Chondrocyte (in vitro differentiated cells): ENCODE measurements at regions not wholly inside any gene's neighbourhood (a gene's known extent, or its start where the extent isn't known, plus 50 kb on each side); places are given as distances from the start of the nearest gene placed in this dataset.

Experiments
- DNase-seq: peaks from one replicate; pipeline ENCODE4 v3.0.0; 2021; ENCODE audit warnings: mixed read lengths, low spot score
- H3K27ac Mint-ChIP-seq: one replicate; pipeline ENCODE4 v1.8.0; 2021; ENCODE audit warnings: mild to moderate bottlenecking, moderate library complexity, mixed read lengths; ENCODE audit not compliant: unreplicated experiment
- H3K27me3 Mint-ChIP-seq: 2 replicates; pipeline ENCODE4 v1.8.0; 2021; ENCODE audit warnings: low read depth, mixed read lengths
- H3K36me3 Mint-ChIP-seq: 2 replicates; pipeline ENCODE4 v1.8.0; 2021; ENCODE audit warnings: low read depth, mixed read lengths
- H3K4me1 Mint-ChIP-seq: 2 replicates; pipeline ENCODE4 v1.8.0; 2021; ENCODE audit warnings: low read depth, mild to moderate bottlenecking, mixed read lengths
- H3K4me3 Mint-ChIP-seq: one replicate; pipeline ENCODE4 v1.8.0; 2021; ENCODE audit warnings: mild to moderate bottlenecking, moderate library complexity, mixed read lengths; ENCODE audit not compliant: unreplicated experiment
- H3K9me3 Mint-ChIP-seq: 2 replicates; pipeline ENCODE4 v1.8.0; 2021; ENCODE audit warnings: low read depth, mixed read lengths
- CTCF ChIP-seq: fragments of 200-600 bp; sonication (generic); IDR thresholded peaks from 2 replicates; pipeline ENCODE4 v1.5.0; 2021; ENCODE audit warnings: antibody characterized with exemption, mild to moderate bottlenecking, moderate library complexity

DNA sequence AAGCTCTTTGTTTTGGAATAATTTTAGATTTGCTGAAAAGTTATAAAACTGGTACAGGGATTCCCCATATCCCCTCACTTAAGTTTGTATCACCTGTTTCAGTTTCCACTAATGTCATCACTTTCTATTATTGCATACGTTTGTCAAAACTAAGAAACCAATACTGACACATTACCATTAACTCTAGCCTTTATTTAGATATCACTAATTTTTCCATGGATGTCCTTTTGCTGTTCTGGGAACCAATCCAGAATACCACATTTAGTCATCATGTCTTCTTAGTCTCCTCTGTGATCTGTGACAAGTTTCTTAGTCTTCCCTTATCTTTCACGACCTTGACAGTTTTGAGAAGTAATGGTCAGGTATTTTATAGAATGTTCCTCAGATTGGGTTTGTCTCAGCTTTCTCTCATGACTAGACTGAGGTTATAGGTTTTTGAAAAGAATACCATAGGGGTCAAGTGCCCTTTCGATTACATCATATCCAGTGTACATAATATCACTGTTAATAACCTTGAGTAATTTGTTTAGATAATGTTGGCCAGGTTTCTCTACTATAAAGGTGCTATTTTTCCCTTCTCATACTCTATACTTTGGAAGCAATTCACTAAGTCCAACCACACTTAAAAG is 51.9 kb upstream of the NMUR2 start:
- no peaks in the 10 kb centered on the region for H3K4me1 Mint-ChIP-seq
- no peak overlapping the region for H3K27ac Mint-ChIP-seq
- H3K27me3 Mint-ChIP-seq, result peaks cover 5% of the 10 kb centered on the region
- no peaks in the 10 kb centered on the region for H3K9me3 Mint-ChIP-seq
- DNase-seq, result no peak
- no peak overlapping the region for H3K4me3 Mint-ChIP-seq
- no peaks in the 10 kb centered on the region for H3K36me3 Mint-ChIP-seq
- no peak for TF ChIP-seq CTCF

GRCh38 chr5:152462021-152462721 is 57.1 kb upstream of the NMUR2 start:
- no peak overlapping the region for H3K4me3 Mint-ChIP-seq
- H3K36me3 Mint-ChIP-seq, result no peaks in the 10 kb centered on the region
- no peaks in the 10 kb centered on the region for H3K4me1 Mint-ChIP-seq
- no peak overlapping the region for H3K27ac Mint-ChIP-seq
- TF ChIP-seq CTCF, result no peak
- H3K27me3 Mint-ChIP-seq, result peaks cover 14% of the 10 kb centered on the region
- no peak for DNase-seq
- H3K9me3 Mint-ChIP-seq, result no peaks in the 10 kb centered on the region

- no peak overlapping the region for H3K27ac Mint-ChIP-seq
- no peaks in the 10 kb centered on the region for H3K36me3 Mint-ChIP-seq
- no peaks in the 10 kb centered on the region for H3K9me3 Mint-ChIP-seq
- TF ChIP-seq CTCF, result no peak
- no peaks in the 10 kb centered on the region for H3K4me1 Mint-ChIP-seq
- no peak for DNase-seq
- peaks cover 11% of the 10 kb centered on the region for H3K27me3 Mint-ChIP-seq
- no peak overlapping the region for H3K4me3 Mint-ChIP-seq
Observed at GRCh38 chr5:152464048-152464447, 59.0 kb upstream of the NMUR2 start.

GRCh38 chr5:152465140-152465539 is 60.1 kb upstream of the NMUR2 start:
- Mint-ChIP-seq H3K27ac (no peak overlapping the region), H3K36me3 (no peaks in the 10 kb centered on the region), H3K27me3 (peaks cover 17% of the 10 kb centered on the region), H3K9me3 (no peaks in the 10 kb centered on the region), H3K4me3 (no peak overlapping the region), H3K4me1 (no peaks in the 10 kb centered on the region)
- no peak for TF ChIP-seq CTCF
- no peak for DNase-seq

- Mint-ChIP-seq H3K4me1 (no peaks in the 10 kb centered on the region), H3K36me3 (no peaks in the 10 kb centered on the region), H3K9me3 (no peaks in the 10 kb centered on the region), H3K27ac (no peak overlapping the region), H3K27me3 (peaks cover 22% of the 10 kb centered on the region), H3K4me3 (no peak overlapping the region)
- no peak for TF ChIP-seq CTCF
- no peak for DNase-seq
Observed at GRCh38 chr5:152466085-152466745, 61.1 kb upstream of the NMUR2 start.
